ENCODE measurements at regions not wholly inside any gene's neighbourhood (a gene's known extent, or its start where the extent isn't known, plus 50 kb on each side); places are given as distances from the start of the nearest gene placed in this dataset.

GRCh38 chr13:78085434-78086225, 167.0 kb upstream of the EDNRB start:
- Histone ChIP-seq H3K27me3 (ENCODE audit: control insufficient read depth, insufficient read depth, low read length) (no peaks in the 10 kb centered on the region), H3K36me3 (ENCODE audit: control insufficient read depth, insufficient read depth, low read length) (no peaks in the 10 kb centered on the region), H3K4me3 (ENCODE audit: low read depth, low read length) (no peak overlapping the region)
- no peak for TF ChIP-seq CTCF (IDR thresholded peaks at IDR 0.05; ENCODE audit: insufficient read depth, low read length, severe bottlenecking)
- DNase-seq (ENCODE audit: low read depth) (no peak), FAIRE-seq (no peak)

- Histone ChIP-seq H3K36me3 (ENCODE audit: control insufficient read depth, insufficient read depth, low read length) (no peaks in the 10 kb centered on the region), H3K4me3 (ENCODE audit: low read depth, low read length) (no peak overlapping the region), H3K27me3 (ENCODE audit: control insufficient read depth, insufficient read depth, low read length) (no peaks in the 10 kb centered on the region)
- TF ChIP-seq CTCF (IDR thresholded peaks at IDR 0.05; ENCODE audit: insufficient read depth, low read length, severe bottlenecking) = no peak
- DNase-seq (ENCODE audit: low read depth) (no peak), FAIRE-seq (no peak)
Measured at GRCh38 chr13:78084401-78084800, 165.8 kb upstream of the EDNRB start.

- no peaks in the 10 kb centered on the region for H3K27me3 ChIP-seq (ENCODE audit: control insufficient read depth, insufficient read depth, low read length)
- H3K36me3 ChIP-seq (ENCODE audit: control insufficient read depth, insufficient read depth, low read length) = no peaks in the 10 kb centered on the region
- TF ChIP-seq CTCF (IDR thresholded peaks at IDR 0.05; ENCODE audit: insufficient read depth, low read length, severe bottlenecking) = no peak
- no peak overlapping the region for H3K4me3 ChIP-seq (ENCODE audit: low read depth, low read length)
- FAIRE-seq (no peak), DNase-seq (ENCODE audit: low read depth) (no peak)
Measured at GRCh38 chr13:78078168-78078567, 159.5 kb upstream of the EDNRB start.

GRCh38 chr13:78067290-78067689, 148.7 kb upstream of the EDNRB start:
- FAIRE-seq (no peak), DNase-seq (ENCODE audit: low read depth) (no peak)
- Histone ChIP-seq H3K27me3 (ENCODE audit: control insufficient read depth, insufficient read depth, low read length) (no peaks in the 10 kb centered on the region), H3K4me3 (ENCODE audit: low read depth, low read length) (no peak overlapping the region), H3K36me3 (ENCODE audit: control insufficient read depth, insufficient read depth, low read length) (no peaks in the 10 kb centered on the region)
- TF ChIP-seq CTCF (IDR thresholded peaks at IDR 0.05; ENCODE audit: insufficient read depth, low read length, severe bottlenecking) = no peak

- DNase-seq (ENCODE audit: low read depth) (no peak), FAIRE-seq (no peak)
- Histone ChIP-seq H3K27me3 (ENCODE audit: control insufficient read depth, insufficient read depth, low read length) (no peaks in the 10 kb centered on the region), H3K4me3 (ENCODE audit: low read depth, low read length) (no peak overlapping the region), H3K36me3 (ENCODE audit: control insufficient read depth, insufficient read depth, low read length) (no peaks in the 10 kb centered on the region)
- TF ChIP-seq CTCF (IDR thresholded peaks at IDR 0.05; ENCODE audit: insufficient read depth, low read length, severe bottlenecking) = no peak
Measured at GRCh38 chr13:78065141-78065540, 146.5 kb upstream of the EDNRB start.

- DNase-seq (ENCODE audit: low read depth) (no peak), FAIRE-seq (peak; percentile 32)
- Histone ChIP-seq H3K4me3 (ENCODE audit: low read depth, low read length) (no peak overlapping the region), H3K27me3 (ENCODE audit: control insufficient read depth, insufficient read depth, low read length) (no peaks in the 10 kb centered on the region), H3K36me3 (ENCODE audit: control insufficient read depth, insufficient read depth, low read length) (no peaks in the 10 kb centered on the region)
- no peak for TF ChIP-seq CTCF (IDR thresholded peaks at IDR 0.05; ENCODE audit: insufficient read depth, low read length, severe bottlenecking)
Measured at GRCh38 chr13:78061806-78062205, 143.2 kb upstream of the EDNRB start.

All from bronchial epithelial cell (primary cell).